Hematopoietic multipotent progenitor cell treated with erythropoietin and hydrocortisone succinate and interleukin-3 and kit ligand, for 6 days (in vitro differentiated cells): ENCODE measurements at regions not wholly inside any gene's neighbourhood (a gene's known extent, or its start where the extent isn't known, plus 50 kb on each side); places are given as distances from the start of the nearest gene placed in this dataset.

Experiments used
- DNase-seq: peaks from one replicate; pipeline ENCODE4 v3.0.0-alpha.2; 2015

GRCh38 chr7:112880818-112881418 is 90.7 kb upstream of the TMEM168 start:
- DNase-seq = no peak

DNA sequence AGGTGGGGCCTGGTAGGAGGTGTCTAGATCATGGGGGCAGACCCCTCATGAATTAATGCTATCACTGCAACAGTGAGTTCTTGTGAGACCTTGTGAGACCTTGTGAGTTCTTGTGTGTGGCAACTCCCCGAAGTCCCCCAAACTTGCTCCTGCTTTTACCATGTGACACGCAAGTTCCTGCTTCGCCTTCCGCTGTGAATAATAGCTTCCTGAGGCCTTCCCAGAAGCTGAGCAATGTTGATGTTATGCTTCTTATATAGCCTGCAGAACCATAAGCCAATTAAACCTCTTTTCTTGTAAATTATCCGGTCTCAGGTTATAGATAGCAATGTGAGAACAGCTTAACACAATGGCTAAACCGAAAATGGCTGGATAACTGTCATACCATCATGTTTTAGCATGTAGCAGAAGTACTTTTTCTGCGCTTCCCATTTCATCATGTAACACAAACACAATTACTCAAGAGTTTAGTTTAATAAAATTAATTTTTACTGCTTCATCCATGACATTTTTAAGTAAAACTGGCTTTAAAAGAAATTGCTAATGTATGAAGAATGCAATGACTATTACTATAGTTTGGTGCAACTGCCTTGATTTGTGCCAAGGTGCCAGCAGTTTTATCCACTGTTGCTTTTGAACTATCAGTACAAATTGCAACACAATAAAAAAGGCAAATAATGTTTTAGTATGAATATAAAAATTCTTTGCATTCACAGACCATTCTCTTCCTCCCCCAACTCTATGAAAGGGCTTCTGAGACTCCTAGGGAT is 87.7 kb upstream of the TMEM168 start:
- DNase-seq = no peak

DNA sequence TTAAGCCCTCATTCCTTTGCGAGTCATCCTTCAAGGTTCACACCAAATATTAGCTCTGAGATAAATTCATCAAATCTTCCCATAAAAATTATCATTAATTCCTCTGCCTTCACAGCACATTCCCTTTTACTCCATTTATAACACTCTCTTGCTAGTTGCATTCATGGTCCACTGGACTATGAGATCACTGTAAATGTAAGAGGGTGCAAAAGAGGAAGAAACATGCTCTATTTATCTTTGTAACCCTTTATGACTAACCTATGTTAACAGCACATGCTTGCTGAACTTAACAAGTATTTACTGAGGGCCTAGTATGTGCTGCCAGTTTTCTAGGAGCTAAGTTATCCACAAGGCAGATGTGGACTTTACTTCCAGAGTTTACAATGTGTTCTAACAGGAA is 86.7 kb upstream of the TMEM168 start:
- DNase-seq = no peak

DNA sequence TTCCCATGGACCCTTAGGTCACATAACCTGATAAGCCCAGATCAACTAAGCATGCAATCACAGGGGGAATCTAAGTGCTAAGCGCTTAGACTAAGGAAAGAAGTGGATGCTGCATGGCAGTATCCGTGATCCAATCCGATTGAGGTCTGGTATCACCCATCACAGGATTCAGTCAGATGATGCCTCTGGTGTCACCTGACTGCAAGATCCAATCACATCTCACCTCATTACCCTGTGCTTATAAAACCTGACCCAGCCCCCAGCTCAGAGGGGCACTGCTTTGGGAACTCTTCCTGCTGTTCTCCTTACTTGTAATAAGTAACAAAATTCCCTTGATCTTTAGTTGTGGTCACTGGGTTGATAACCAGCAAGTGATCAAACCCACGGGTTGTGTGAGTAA is 84.7 kb upstream of the TMEM168 start:
- no peak for DNase-seq

- peak; percentile 70 for DNase-seq
Observed at GRCh38 chr7:112873831-112874553, 83.8 kb upstream of the TMEM168 start.

- DNase-seq = peak; percentile 66
Observed at GRCh38 chr7:112869111-112869774, 79.0 kb upstream of the TMEM168 start.

DNA sequence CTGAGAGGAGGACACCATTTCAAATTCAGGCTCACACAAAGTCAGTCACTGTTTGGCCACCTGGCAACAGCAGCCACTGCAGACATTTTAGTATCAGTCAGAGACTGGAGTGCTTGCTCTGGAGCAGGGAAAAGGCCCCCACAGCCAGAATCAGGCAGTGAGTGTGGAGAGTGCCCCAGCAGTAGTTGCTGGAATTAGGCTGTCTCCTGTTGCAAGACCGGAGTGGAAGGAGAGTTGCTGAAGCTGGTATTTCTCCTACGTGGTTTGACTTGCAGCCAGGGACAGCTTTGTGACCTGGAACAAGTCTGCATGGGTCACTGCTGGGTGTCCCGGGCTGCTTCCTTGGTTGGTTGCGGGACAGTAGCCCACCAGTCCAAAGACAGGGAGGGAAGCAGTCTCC is 78.4 kb upstream of the TMEM168 start:
- DNase-seq = no peak

DNA sequence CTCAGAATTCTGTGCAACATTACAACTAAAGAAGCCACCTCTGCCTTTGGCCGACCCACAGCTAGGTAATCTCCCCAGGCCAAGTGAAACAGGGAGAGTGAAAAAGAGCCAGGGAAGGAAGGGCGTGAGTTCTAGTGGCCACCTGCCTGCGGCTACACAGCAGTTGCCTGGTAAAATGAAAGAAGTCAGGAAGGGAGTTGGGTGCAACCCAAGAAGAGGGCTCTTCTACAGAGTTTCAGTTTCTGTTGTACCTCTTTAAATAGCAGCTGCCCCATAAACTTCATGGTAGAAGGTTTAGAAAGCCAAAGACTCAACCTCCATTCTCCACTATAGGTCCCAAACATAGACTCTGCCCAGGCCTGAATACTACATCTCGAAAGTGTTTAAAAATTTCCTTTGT is 76.2 kb upstream of the TMEM168 start:
- DNase-seq = no peak

GRCh38 chr7:112864380-112864779 is 74.2 kb upstream of the TMEM168 start:
- no peak for DNase-seq

DNA sequence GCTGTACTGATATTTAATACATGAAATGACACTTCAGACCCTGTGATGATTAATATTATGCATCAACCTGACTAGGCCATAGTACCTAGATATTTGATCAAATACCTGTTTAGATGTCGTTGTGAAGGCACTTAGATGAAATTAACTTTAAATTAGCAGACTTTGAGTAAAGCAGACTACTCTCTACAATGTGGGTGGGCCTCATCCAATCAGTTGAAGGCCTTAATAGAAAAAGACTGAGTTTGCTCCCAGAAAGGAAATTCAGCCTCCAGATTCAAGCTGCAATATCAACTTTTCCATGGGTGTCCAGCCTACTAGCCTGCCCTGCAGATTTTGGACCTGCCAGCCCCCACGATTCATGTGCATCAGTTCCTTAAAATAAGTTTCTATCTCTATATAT is 68.6 kb upstream of the TMEM168 start:
- DNase-seq = no peak

GRCh38 chr7:112855227-112855626 is 65.0 kb upstream of the TMEM168 start:
- peak; percentile 5 for DNase-seq

- DNase-seq = no peak
Observed at GRCh38 chr7:112854169-112854568, 64.0 kb upstream of the TMEM168 start.

DNA sequence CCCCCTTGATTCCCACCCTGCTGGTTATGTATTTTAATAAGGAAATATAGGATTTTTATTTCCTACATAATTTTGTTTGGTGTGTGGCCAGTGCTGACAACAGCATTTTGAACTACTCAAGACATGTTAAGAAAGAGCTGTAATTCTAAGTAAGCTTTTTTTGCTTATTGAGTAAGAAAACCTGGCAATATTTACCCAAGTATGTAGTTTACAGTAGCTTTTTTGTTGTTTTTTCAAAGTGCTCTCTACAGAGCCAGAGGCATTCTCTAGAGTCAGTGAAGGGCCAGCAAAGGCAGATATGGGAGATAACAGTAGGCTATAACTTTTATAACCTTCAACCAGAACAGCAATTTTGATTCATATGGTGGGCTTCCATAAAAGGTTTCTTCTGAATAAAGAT is 63.2 kb upstream of the TMEM168 start:
- DNase-seq = no peak

DNA sequence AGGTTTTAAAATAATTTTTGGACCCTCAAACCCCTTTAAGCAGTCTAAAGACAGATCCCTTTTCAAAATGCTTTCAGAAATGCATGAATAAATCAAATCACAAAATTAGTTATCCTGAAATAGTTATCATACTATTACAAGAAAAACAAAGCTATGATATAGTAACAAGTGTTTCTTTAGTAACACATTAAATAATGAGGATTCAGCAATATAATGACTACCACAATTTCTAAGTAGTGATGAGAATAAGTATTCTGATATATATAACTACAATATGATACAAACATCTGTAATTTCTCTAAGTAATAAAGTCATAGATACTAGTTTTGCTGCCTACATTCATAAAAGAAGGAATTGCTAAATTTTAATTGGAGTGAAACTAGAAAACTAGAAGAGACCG is 53.0 kb upstream of the TMEM168 start:
- DNase-seq = no peak
